Spleen (tissue), 11 donors: ENCODE measurements at regions not wholly inside any gene's neighbourhood (a gene's known extent, or its start where the extent isn't known, plus 50 kb on each side); places are given as distances from the start of the nearest gene placed in this dataset.

Experiments
- DNase-seq: peaks from one replicate; pipeline ENCODE4 v3.0.0-alpha.2; 2020
- H3K27ac ChIP-seq, 8 donors: fragments of 200-600 bp; sonication (generic) in 7 of 8; 1 replicate in 4 of 8; 2 replicates in 4 of 8; pipeline versions ENCODE4 v1.5.0 to v1.8.0; 2016 to 2021; ENCODE audit warnings: inconsistent platforms in 4 of 8, mild to moderate bottlenecking in 4 of 8, moderate library complexity in 1 of 8
- H3K27me3 ChIP-seq, 7 donors: fragments of 200-600 bp; sonication (generic) in 6 of 7; replicated peaks in 1 of 7; 1 replicate in 4 of 7; 2 replicates in 3 of 7; pipeline versions ENCODE4 v1.5.0 to v1.8.0; 2016 to 2021; ENCODE audit warnings: inconsistent platforms in 3 of 7, mild to moderate bottlenecking in 1 of 7
- H3K36me3 ChIP-seq, 6 donors: fragments of 200-600 bp; sonication (generic) in 5 of 6; 1 replicate in 4 of 6; 2 replicates in 2 of 6; pipeline versions ENCODE4 v1.5.0 to v1.8.0; 2016 to 2021; ENCODE audit warnings: inconsistent platforms in 2 of 6
- H3K4me1 ChIP-seq, 6 donors: fragments of 200-600 bp; sonication (generic) in 5 of 6; 1 replicate in 3 of 6; 2 replicates in 3 of 6; pipeline versions ENCODE4 v1.5.0 to v1.8.0; 2016 to 2021; ENCODE audit warnings: inconsistent platforms in 3 of 6
- H3K4me3 ChIP-seq, 8 donors: fragments of 200-600 bp; sonication (generic) in 7 of 8; 1 replicate in 4 of 8; 2 replicates in 4 of 8; pipeline versions ENCODE4 v1.5.0 to v1.8.0; 2016 to 2021; ENCODE audit warnings: inconsistent platforms in 4 of 8, mild to moderate bottlenecking in 4 of 8, moderate library complexity in 2 of 8
- H3K9me3 ChIP-seq, 8 donors: fragments of 200-600 bp; sonication (generic) in 7 of 8; 1 replicate in 4 of 8; 2 replicates in 4 of 8; pipeline versions ENCODE4 v1.5.0 to v1.8.0; 2016 to 2021; ENCODE audit warnings: inconsistent platforms in 4 of 8
- CTCF ChIP-seq, 11 experiments: fragments of 200-600 bp in 7 of 11; fragments of 450-650 bp in 4 of 11; sonication (generic) in 4 of 11; IDR thresholded peaks in 8 of 11; conservative IDR thresholded peaks in 3 of 11; 1 replicate in 7 of 11; 2 replicates in 4 of 11; pipeline versions ENCODE4 v1.4.0 to v1.8.0; 2016 to 2021; ENCODE audit warnings: antibody characterized with exemption in 11 of 11, inconsistent platforms in 4 of 11, mild to moderate bottlenecking in 1 of 11
- POLR2A ChIP-seq, 3 donors: fragments of 450-650 bp; IDR thresholded peaks; one replicate each; pipeline ENCODE4 v1.5.1; 2017; ENCODE audit warnings: antibody characterized with exemption in 3 of 3, mild to moderate bottlenecking in 1 of 3
- POLR2AphosphoS5 ChIP-seq, 3 donors: sonication (generic); formaldehyde crosslinking; IDR thresholded peaks; one replicate each; pipeline ENCODE4 v1.5.1; 2017; ENCODE audit warnings: antibody characterized with exemption in 3 of 3
- WGBS, 5 donors: extraction: QIAGEN DNeasy Blood & Tissue Kit in 3 of 5; methylation state at CpG; one replicate each; pipeline versions ENCODE4 v1.1.5 to v1.1.7; 2013 to 2018; 5-methylcytosine and 5-hydroxymethylcytosine counted together
- intact Hi-C: fragments of 100-400 bp; cut with DNase I; formaldehyde crosslinking; loops from one replicate; pipeline ENCODE4 v1.15.0; 2023; ENCODE audit warnings: low total_unique reads
- donor health status: healthy with polysubstance abuse.
- donor health status: DM: no; HTN: no; CAD: no; lungs with moderate emphysema.
- donor health status: DM: no; HTN: no; CAD: no.
- donor health status: Bipolar disorder and iron deficiency.
- donor health status: healthy.
- donor health status: DM: no; HTN: no; CAD: no.
- donor health status: DM: yes; HTN: yes; CAD: no.

- 92 to 98% (median 95%) methylated on average over 1 of the region's 1 CpG for WGBS, 5 donors
- DNase-seq, result no peak
- Histone ChIP-seq H3K9me3 (no peaks in the 10 kb centered on the region), H3K27ac (no peak overlapping the region), H3K4me3 (no peak overlapping the region), H3K4me1 (no peaks in the 10 kb centered on the region), H3K36me3 (no peaks in the 10 kb centered on the region), H3K27me3 (no peaks in the 10 kb centered on the region)
- TF ChIP-seq CTCF (IDR thresholded peaks at IDR 0.05 in 8 of 11, conservative IDR thresholded peaks at IDR 0.05 in 3 of 11) (no peak), POLR2AphosphoS5 (IDR thresholded peaks at IDR 0.05) (no peak), POLR2A (IDR thresholded peaks at IDR 0.05) (no peak)
- intact Hi-C loops, result no loop called here
Observed at GRCh38 chr4:79638735-79639134, 230.7 kb upstream of the GK2 start.

GRCh38 chr4:79636991-79637390 lies 229.0 kb upstream of the GK2 start:
- DNase-seq, result no peak
- Histone ChIP-seq H3K36me3 (no peaks in the 10 kb centered on the region), H3K27ac (no peak overlapping the region), H3K27me3 (no peaks in the 10 kb centered on the region), H3K4me1 (no peaks in the 10 kb centered on the region), H3K9me3 (no peaks in the 10 kb centered on the region), H3K4me3 (no peak overlapping the region)
- intact Hi-C loops, result no loop called here
- TF ChIP-seq POLR2A (IDR thresholded peaks at IDR 0.05) (no peak), POLR2AphosphoS5 (IDR thresholded peaks at IDR 0.05) (no peak), CTCF (IDR thresholded peaks at IDR 0.05 in 8 of 11, conservative IDR thresholded peaks at IDR 0.05 in 3 of 11) (no peak)
- WGBS, 5 donors, result 80 to 87% (median 83%) methylated on average over 1 of the region's 1 CpG

- Histone ChIP-seq H3K9me3 (no peaks in the 10 kb centered on the region), H3K4me3 (no peak overlapping the region), H3K36me3 (no peaks in the 10 kb centered on the region), H3K27ac (no peak overlapping the region), H3K27me3 (no peaks in the 10 kb centered on the region), H3K4me1 (no peaks in the 10 kb centered on the region)
- no peak for TF ChIP-seq POLR2A (IDR thresholded peaks at IDR 0.05)
- TF ChIP-seq POLR2AphosphoS5 (IDR thresholded peaks at IDR 0.05), result no peak
- TF ChIP-seq CTCF (IDR thresholded peaks at IDR 0.05 in 8 of 11, conservative IDR thresholded peaks at IDR 0.05 in 3 of 11), result no peak
- intact Hi-C loops, result no loop called here
- DNase-seq, result no peak
- 84 to 88% (median 85%) methylated on average over 9 of the region's 9 CpGs for WGBS, 5 donors
Observed at GRCh38 chr4:79634111-79634510, 226.1 kb upstream of the GK2 start.

DNA sequence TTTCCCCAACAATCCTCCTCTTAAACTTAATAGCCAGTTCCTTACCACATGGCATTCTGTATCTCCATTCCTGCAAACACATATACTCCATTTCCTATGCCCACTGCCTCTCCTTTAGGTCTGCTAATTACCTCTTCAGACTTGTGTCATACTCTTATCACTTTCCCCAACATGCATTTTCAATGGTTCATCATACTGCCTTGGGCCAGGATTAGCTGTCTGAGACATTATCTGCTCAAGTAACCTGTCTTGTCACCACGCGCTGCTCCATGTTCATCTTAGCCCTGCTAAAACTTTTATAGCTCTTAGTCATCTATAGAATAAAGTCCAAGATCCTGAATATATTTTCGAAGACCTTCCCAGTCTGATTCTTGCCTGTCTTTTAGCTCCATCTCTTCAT lies 224.1 kb upstream of the GK2 start:
- Histone ChIP-seq H3K27me3 (no peaks in the 10 kb centered on the region), H3K9me3 (no peaks in the 10 kb centered on the region), H3K36me3 (no peaks in the 10 kb centered on the region), H3K27ac (no peak overlapping the region), H3K4me3 (no peak overlapping the region), H3K4me1 (no peaks in the 10 kb centered on the region)
- DNase-seq, result no peak
- intact Hi-C loops, result no loop called here
- WGBS, 5 donors, result 92 to 97% (median 95%) methylated on average over 3 of the region's 3 CpGs
- TF ChIP-seq POLR2AphosphoS5 (IDR thresholded peaks at IDR 0.05) (no peak), CTCF (IDR thresholded peaks at IDR 0.05 in 8 of 11, conservative IDR thresholded peaks at IDR 0.05 in 3 of 11) (no peak), POLR2A (IDR thresholded peaks at IDR 0.05) (no peak)
